IMR-90 (cell line): ENCODE measurements at regions not wholly inside any gene's neighbourhood (a gene's known extent, or its start where the extent isn't known, plus 50 kb on each side); places are given as distances from the start of the nearest gene placed in this dataset.

ENCODE experiments used
- ATAC-seq: fragments of 200-7000 bp; cut with Tn5 transposase; 2 replicates; pipeline ENCODE4 v1.9.1; 2020; ENCODE audit warnings: low read depth, mild to moderate bottlenecking, moderate library complexity
- BruUV-seq: library from RNA; stranded (reverse); fragments of 400-500 nt; replicated peaks from 2 replicates; lab custom pipeline; 2021; lab: Mats Ljungman, UMichigan
- CTCF ChIA-PET: fragments of 300-600 bp; formaldehyde crosslinking; extraction: SDS; loops from one replicate; lab custom pipeline; 2021; ENCODE audit warnings: antibody characterized with exemption; lab: Yijun Ruan, JAX
- POLR2A ChIA-PET: fragments of 300-600 bp; sonication (Branson Sonifier 250); formaldehyde crosslinking; loops from one replicate; lab custom pipeline; 2022; ENCODE audit warnings: antibody characterized with exemption; ENCODE audit not compliant: unreplicated experiment; lab: Charles Lee
- DNase-seq: peaks from one replicate; pipeline ENCODE4 v3.0.0; 2013
- H2AFZ ChIP-seq: replicated peaks from 2 replicates; pipeline ENCODE3; 2013; ENCODE audit warnings: low read length, mild to moderate bottlenecking; ENCODE audit not compliant: poor library complexity
- H2AK5ac ChIP-seq: 2 replicates; pipeline ENCODE4 v1.6.1; 2013; ENCODE audit warnings: low read depth, low read length, inconsistent platforms
- H2AK9ac ChIP-seq: replicated peaks from 2 replicates; pipeline ENCODE3; 2013; ENCODE audit warnings: mild to moderate bottlenecking, low read depth, low read length, moderate library complexity; ENCODE audit not compliant: poor library complexity
- H2BK120ac ChIP-seq: 2 replicates; pipeline ENCODE4 v1.6.1; 2013; ENCODE audit warnings: low read depth, low read length, inconsistent platforms
- H2BK15ac ChIP-seq: 3 replicates; pipeline ENCODE4 v1.6.1; 2013; ENCODE audit warnings: low read depth, low read length, inconsistent platforms
- H2BK20ac ChIP-seq: 2 replicates; pipeline ENCODE4 v1.6.1; 2013; ENCODE audit warnings: low read depth, mild to moderate bottlenecking, inconsistent platforms, low read length, moderate library complexity
- H2BK5ac ChIP-seq: 2 replicates; pipeline ENCODE4 v1.6.1; 2013; ENCODE audit warnings: mild to moderate bottlenecking, low read depth, low read length, inconsistent platforms; ENCODE audit not compliant: poor library complexity, severe bottlenecking
- H3K14ac ChIP-seq: replicated peaks from 2 replicates; pipeline ENCODE4 v1.6.1; 2013; ENCODE audit warnings: low read depth, low read length, inconsistent platforms
- H3K18ac ChIP-seq: 2 replicates; pipeline ENCODE4 v1.6.1; 2013; ENCODE audit warnings: low read depth, low read length, control low read depth
- H3K23ac ChIP-seq: 2 replicates; pipeline ENCODE4 v1.6.1; 2013; ENCODE audit warnings: low read depth, low read length, inconsistent platforms
- H3K27ac ChIP-seq: 2 replicates; pipeline ENCODE4 v1.5.1; 2013; ENCODE audit warnings: mild to moderate bottlenecking, control low read depth, low read length; ENCODE audit not compliant: insufficient read depth
- H3K27me3 ChIP-seq: 2 replicates; pipeline ENCODE4 v1.6.1; 2013; ENCODE audit warnings: low read length; ENCODE audit not compliant: control insufficient read depth, insufficient read depth
- H3K36me3 ChIP-seq: 2 replicates; pipeline ENCODE4 v1.6.1; 2013; ENCODE audit warnings: low read length, mixed read lengths; ENCODE audit not compliant: control insufficient read depth, insufficient read depth
- H3K4ac ChIP-seq: 2 replicates; pipeline ENCODE4 v1.6.1; 2013; ENCODE audit warnings: low read depth, low read length, inconsistent platforms
- H3K4me1 ChIP-seq: 2 replicates; pipeline ENCODE4 v1.6.1; 2013; ENCODE audit warnings: low read length, mixed read lengths; ENCODE audit not compliant: control insufficient read depth, insufficient read depth
- H3K4me2 ChIP-seq: 2 replicates; pipeline ENCODE4 v1.6.1; 2013; ENCODE audit warnings: low read depth, mild to moderate bottlenecking, control low read depth, low read length, moderate library complexity
- H3K4me3 ChIP-seq: 2 replicates; pipeline ENCODE4 v1.5.1; 2013; ENCODE audit warnings: low read depth, mild to moderate bottlenecking, control low read depth, low read length, moderate library complexity; ENCODE audit not compliant: insufficient read depth
- H3K56ac ChIP-seq: 2 replicates; pipeline ENCODE4 v1.6.1; 2013; ENCODE audit warnings: low read length, inconsistent platforms; ENCODE audit not compliant: insufficient read depth; ENCODE audit errors: extremely low read depth
- H3K79me1 ChIP-seq, 2 experiments: 2 replicates each; pipeline ENCODE4 v1.6.1; 2013; ENCODE audit warnings: low read length in 2 of 2, inconsistent platforms in 1 of 2, low read depth in 1 of 2
- H3K9ac ChIP-seq: 2 replicates; pipeline ENCODE4 v1.6.1; 2013; ENCODE audit warnings: low read depth, low read length, control low read depth
- H3K9me1 ChIP-seq: 2 replicates; pipeline ENCODE4 v1.6.1; 2013; ENCODE audit warnings: low read length, inconsistent platforms; ENCODE audit not compliant: insufficient read depth
- H3K9me3 ChIP-seq: 2 replicates; pipeline ENCODE4 v1.6.1; 2013; ENCODE audit warnings: low read length; ENCODE audit not compliant: control insufficient read depth, insufficient read depth
- H4K20me1 ChIP-seq: 2 replicates; pipeline ENCODE4 v1.6.1; 2013; ENCODE audit warnings: low read length, inconsistent platforms; ENCODE audit not compliant: insufficient read depth
- H4K5ac ChIP-seq: 2 replicates; pipeline ENCODE4 v1.6.1; 2013; ENCODE audit warnings: mild to moderate bottlenecking, low read depth, low read length, control low read depth
- H4K8ac ChIP-seq, 2 experiments: 2 replicates each; pipeline ENCODE4 v1.6.1; 2013; ENCODE audit warnings: low read depth in 2 of 2, low read length in 2 of 2, control low read depth in 1 of 2, inconsistent platforms in 1 of 2
- H4K91ac ChIP-seq: 2 replicates; pipeline ENCODE4 v1.6.1; 2013; ENCODE audit warnings: low read depth, low read length, inconsistent platforms; ENCODE audit not compliant: insufficient read depth
- BHLHE40 ChIP-seq: fragments of 150-350 bp; IDR thresholded peaks from 2 replicates; pipeline ENCODE4 v1.6.1; 2016; ENCODE audit warnings: mild to moderate bottlenecking, low read depth, low read length
- CEBPB ChIP-seq: IDR thresholded peaks from 2 replicates; pipeline ENCODE4 v1.6.1; 2012; ENCODE audit warnings: low read depth, low read length, improper control_type of control experiment
- CHD1 ChIP-seq: IDR thresholded peaks from 2 replicates; pipeline ENCODE4 v1.6.1; 2012; ENCODE audit warnings: low read depth, low read length, improper control_type of control experiment
- CTCF ChIP-seq: conservative IDR thresholded peaks from 2 replicates; pipeline ENCODE4 v1.5.1; 2012; ENCODE audit warnings: mild to moderate bottlenecking, low read depth, low read length, improper control_type of control experiment
- ELK1 ChIP-seq: fragments of 150-350 bp; IDR thresholded peaks from 2 replicates; pipeline ENCODE4 v1.6.1; 2016; ENCODE audit warnings: low read depth, mild to moderate bottlenecking, low read length, moderate library complexity, borderline replicate concordance
- FOS ChIP-seq: fragments of 150-350 bp; IDR thresholded peaks from 2 replicates; pipeline ENCODE4 v1.6.1; 2016; ENCODE audit warnings: low read depth, low read length
- MAFK ChIP-seq: IDR thresholded peaks from 2 replicates; pipeline ENCODE4 v1.6.1; 2012; ENCODE audit warnings: low read depth, low read length, improper control_type of control experiment
- MAZ ChIP-seq: IDR thresholded peaks from 2 replicates; pipeline ENCODE4 v1.6.1; 2012; ENCODE audit warnings: low read depth, mild to moderate bottlenecking, low read length, improper control_type of control experiment, moderate library complexity, borderline replicate concordance
- MXI1 ChIP-seq: IDR thresholded peaks from 2 replicates; pipeline ENCODE4 v1.6.1; 2012; ENCODE audit warnings: low read depth, mild to moderate bottlenecking, low read length, moderate library complexity, borderline replicate concordance
- NFE2L2 ChIP-seq: fragments of 150-350 bp; IDR thresholded peaks from 2 replicates; pipeline ENCODE4 v1.6.1; 2016; ENCODE audit warnings: low read depth, mild to moderate bottlenecking, low read length
- POLR2A ChIP-seq: IDR thresholded peaks from 2 replicates; pipeline ENCODE4 v1.6.1; 2012; ENCODE audit warnings: mild to moderate bottlenecking, low read depth, low read length
- RAD21 ChIP-seq: IDR thresholded peaks from 2 replicates; pipeline ENCODE4 v1.6.1; 2012; ENCODE audit warnings: low read length, improper control_type of control experiment
- RCOR1 ChIP-seq: IDR thresholded peaks from 2 replicates; pipeline ENCODE4 v1.6.1; 2012; ENCODE audit warnings: mild to moderate bottlenecking, low read length, improper control_type of control experiment; ENCODE audit not compliant: insufficient replicate concordance
- RFX5 ChIP-seq: IDR thresholded peaks from 2 replicates; pipeline ENCODE4 v1.8.0; 2012; ENCODE audit warnings: low read depth, mild to moderate bottlenecking, low read length, moderate library complexity
- SMC3 ChIP-seq: fragments of 150-350 bp; IDR thresholded peaks from 2 replicates; pipeline ENCODE4 v1.6.1; 2016; ENCODE audit warnings: low read depth, mild to moderate bottlenecking, antibody characterized with exemption, low read length, moderate library complexity
- whole genome bisulfite sequencing, 2 experiments: methylation state at CpG; one replicate each; pipeline versions ENCODE4 v1.1.5 to v1.1.7; 2013; ENCODE audit warnings: missing lambda C conversion rate in 2 of 2; ENCODE audit not compliant: insufficient read length in 1 of 2; ENCODE audit errors: extremely low coverage in 2 of 2; 5-methylcytosine and 5-hydroxymethylcytosine counted together
- dilution Hi-C: fragments of 300-500 bp; cut with HindIII; formaldehyde crosslinking; loops from one replicate; pipeline ENCODE4 v1.14.3; 2018; ENCODE audit warnings: low sequenced_read_pairs; ENCODE audit not compliant: unreplicated experiment
- in situ Hi-C: fragments of 300-500 bp; cut with MboI; formaldehyde crosslinking; loops from 3 replicates; pipeline ENCODE4 v1.14.3; 2019; ENCODE audit warnings: low sequenced_read_pairs, inconsistent platforms, mixed read lengths
- intact Hi-C: fragments of 100-400 bp; cut with micrococcal nuclease; formaldehyde crosslinking; loops from 2 replicates; pipeline ENCODE4 v1.10.0; 2022
- TF ChIP-seq, protein P1 (sequence below): fragments of 150-350 bp; IDR thresholded peaks from 2 replicates; pipeline ENCODE4 v1.6.1; 2017; ENCODE audit warnings: mild to moderate bottlenecking, antibody characterized with exemption, low read length, low read depth

DNA sequence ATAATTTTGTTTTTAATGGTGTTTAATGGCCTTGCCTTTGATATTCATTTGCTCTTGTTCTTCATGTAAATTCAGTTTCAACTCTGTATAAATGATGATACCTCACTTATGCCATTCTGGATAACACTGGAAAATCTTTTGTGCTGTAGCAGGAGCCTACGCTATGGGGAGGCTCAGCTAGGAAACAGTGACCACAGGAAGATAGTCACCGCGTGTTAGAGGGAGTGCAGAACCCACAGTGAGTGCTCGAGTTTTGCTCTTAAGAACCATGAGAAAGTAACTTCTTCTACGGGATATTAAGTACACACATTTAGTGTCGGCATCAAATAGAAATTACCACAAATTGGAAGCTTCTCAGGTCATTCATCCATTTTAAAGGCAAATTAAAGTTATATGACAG, 143.9 kb downstream of the IRX2 start:
- POLR2A ChIA-PET, result no interaction called here

More for the DNA sequence above, 143.9 kb downstream of the IRX2 start:
- CTCF ChIA-PET, result no interaction called here
- no peak overlapping the region for H4K8ac ChIP-seq
- H3K27ac ChIP-seq, result no peak overlapping the region
- no peaks in the 10 kb centered on the region for H3K9me1 ChIP-seq
- H2AK9ac ChIP-seq, result no peak overlapping the region
- H3K9ac ChIP-seq, result no peak overlapping the region
- H3K56ac ChIP-seq, result no peak overlapping the region
- in situ Hi-C loops (no loop called here), intact Hi-C loops (no loop called here), dilution Hi-C loops (no loop called here)
- no peaks in the 10 kb centered on the region for H3K4me1 ChIP-seq
- H2BK5ac ChIP-seq, result no peak overlapping the region
- BruUV-seq, result no TSS peak
- no peak overlapping the region for H4K91ac ChIP-seq
- H2BK120ac ChIP-seq, result no peak overlapping the region
- no peak overlapping the region for H2BK20ac ChIP-seq
- H4K20me1 ChIP-seq, result no peaks in the 10 kb centered on the region
- H3K4me2 ChIP-seq, result no peak overlapping the region
- ATAC-seq (no peak), DNase-seq (no peak)
- H3K9me3 ChIP-seq, result peaks cover 24% of the 10 kb centered on the region
- H3K79me1 ChIP-seq, result no peaks in the 10 kb centered on the region
- no peak overlapping the region for H3K18ac ChIP-seq
- H2AK5ac ChIP-seq, result no peak overlapping the region
- H3K14ac ChIP-seq, result no peak overlapping the region
- no peak overlapping the region for H2AFZ ChIP-seq
- no CpG with 5 or more reads among the region's 6 CpGs for WGBS, 2 experiments
- H3K4me3 ChIP-seq, result no peak overlapping the region
- no peak overlapping the region for H4K5ac ChIP-seq
- no peak for TF ChIP-seq CTCF
- no peak for TF ChIP-seq RFX5
- TF ChIP-seq MAZ, result no peak
- TF ChIP-seq CHD1, result no peak
- TF ChIP-seq MXI1, result no peak
- TF ChIP-seq POLR2A, result no peak
- TF ChIP-seq RCOR1, result no peak
- no peak for TF ChIP-seq CEBPB
- TF ChIP-seq, protein P1, sequence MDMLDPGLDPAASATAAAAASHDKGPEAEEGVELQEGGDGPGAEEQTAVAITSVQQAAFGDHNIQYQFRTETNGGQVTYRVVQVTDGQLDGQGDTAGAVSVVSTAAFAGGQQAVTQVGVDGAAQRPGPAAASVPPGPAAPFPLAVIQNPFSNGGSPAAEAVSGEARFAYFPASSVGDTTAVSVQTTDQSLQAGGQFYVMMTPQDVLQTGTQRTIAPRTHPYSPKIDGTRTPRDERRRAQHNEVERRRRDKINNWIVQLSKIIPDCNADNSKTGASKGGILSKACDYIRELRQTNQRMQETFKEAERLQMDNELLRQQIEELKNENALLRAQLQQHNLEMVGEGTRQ, result no peak
- no peak for TF ChIP-seq RAD21
- no peak for TF ChIP-seq FOS
- TF ChIP-seq SMC3, result no peak
- no peak for TF ChIP-seq ELK1
- TF ChIP-seq BHLHE40, result no peak
- no peak for TF ChIP-seq NFE2L2
- no peak for TF ChIP-seq MAFK
- H2BK15ac ChIP-seq, result no peak overlapping the region
- H3K23ac ChIP-seq, result no peak overlapping the region
- H3K4ac ChIP-seq, result no peak overlapping the region
- H3K27me3 ChIP-seq, result no peaks in the 10 kb centered on the region
- no peaks in the 10 kb centered on the region for H3K36me3 ChIP-seq
